ENCODE measurements at regions not wholly inside any gene's neighbourhood (a gene's known extent, or its start where the extent isn't known, plus 50 kb on each side); places are given as distances from the start of the nearest gene placed in this dataset.
"Not testable (repeated sequence)": the region's sequence is repeated elsewhere in the genome, so short reads cannot be mapped to it uniquely, and the experiment has no call there.

GRCh38 chr1:190679044-190679443, 201.4 kb upstream of the BRINP3 start:
- no peak for DNase-seq

GRCh38 chr1:190679454-190679853, 201.8 kb upstream of the BRINP3 start:
- no peak for DNase-seq

GRCh38 chr1:190679983-190680382, 202.3 kb upstream of the BRINP3 start:
- no peak for DNase-seq

- DNase-seq, result no peak
Observed at GRCh38 chr1:190685676-190686075, 208.0 kb upstream of the BRINP3 start.

GRCh38 chr1:190688096-190688495, 210.4 kb upstream of the BRINP3 start:
- no peak for DNase-seq

GRCh38 chr1:190698488-190698887, 220.8 kb upstream of the BRINP3 start:
- not testable (repeated sequence) for DNase-seq

GRCh38 chr1:190699165-190699564, 221.5 kb upstream of the BRINP3 start:
- no peak for DNase-seq

- DNase-seq, result no peak
Observed at GRCh38 chr1:190708418-190709057, 230.9 kb upstream of the BRINP3 start.

GRCh38 chr1:190711069-190711468, 233.4 kb upstream of the BRINP3 start:
- DNase-seq, result no peak

- DNase-seq, result no peak
Observed at GRCh38 chr1:190717055-190717454, 239.4 kb upstream of the BRINP3 start.

GRCh38 chr1:190736971-190737590, 259.4 kb upstream of the BRINP3 start:
- DNase-seq, result no peak

- no peak for DNase-seq
Observed at GRCh38 chr1:190738317-190738716, 260.7 kb upstream of the BRINP3 start.

GRCh38 chr1:190739926-190740325, 262.3 kb upstream of the BRINP3 start:
- no peak for DNase-seq

GRCh38 chr1:190747704-190748103, 270.0 kb upstream of the BRINP3 start:
- DNase-seq, result no peak

- DNase-seq, result no peak
Observed at GRCh38 chr1:190752131-190752530, 274.5 kb upstream of the BRINP3 start.

- peak in 1 of 2 experiments; percentile 25 for DNase-seq
Observed at GRCh38 chr1:190754666-190755065, 277.0 kb upstream of the BRINP3 start.

GRCh38 chr1:190759807-190760206, 282.1 kb upstream of the BRINP3 start:
- no peak for DNase-seq

- no peak for DNase-seq
Observed at GRCh38 chr1:190762325-190762724, 284.7 kb upstream of the BRINP3 start.

GRCh38 chr1:190792873-190793272, 315.2 kb upstream of the BRINP3 start:
- no peak for DNase-seq

- no peak for DNase-seq
Observed at GRCh38 chr1:190807629-190808028, 330.0 kb upstream of the BRINP3 start.

- DNase-seq, result no peak
Observed at GRCh38 chr1:190808035-190808434, 330.4 kb upstream of the BRINP3 start.

GRCh38 chr1:190809312-190809711, 331.6 kb upstream of the BRINP3 start:
- no peak for DNase-seq

GRCh38 chr1:190812996-190813395, 335.3 kb upstream of the BRINP3 start:
- DNase-seq, result no peak

- no peak for DNase-seq
Observed at GRCh38 chr1:190832511-190832910, 354.8 kb upstream of the BRINP3 start.

- no peak for DNase-seq
Observed at GRCh38 chr1:190835658-190836057, 358.0 kb upstream of the BRINP3 start.

Data from SW 1271 (cell line).